HG02759 (cell line): ENCODE measurements at regions not wholly inside any gene's neighbourhood (a gene's known extent, or its start where the extent isn't known, plus 50 kb on each side); places are given as distances from the start of the nearest gene placed in this dataset.

Source experiments
- ATAC-seq: cut with Tn5 transposase; IDR thresholded peaks from one replicate; pipeline ENCODE4 v1.9.1; 2021; ENCODE audit warnings: mild to moderate bottlenecking, moderate library complexity; ENCODE audit not compliant: unreplicated experiment

GRCh38 chr10:105700218-105700617 is 1059.1 kb downstream of the SORCS3 start:
- ATAC-seq, result no peak

GRCh38 chr10:105699504-105699903 is 1058.4 kb downstream of the SORCS3 start:
- no peak for ATAC-seq

- no peak for ATAC-seq
Measured at GRCh38 chr10:105698592-105698991, 1057.5 kb downstream of the SORCS3 start.

GRCh38 chr10:105697290-105697780 is 1056.2 kb downstream of the SORCS3 start:
- ATAC-seq, result no peak

GRCh38 chr10:105691811-105692210 is 1050.7 kb downstream of the SORCS3 start:
- ATAC-seq, result no peak

- ATAC-seq, result no peak
Measured at GRCh38 chr10:105682911-105683310, 1041.8 kb downstream of the SORCS3 start.

- ATAC-seq, result no peak
Measured at GRCh38 chr10:105681051-105681450, 1040.0 kb downstream of the SORCS3 start.

- ATAC-seq, result no peak
Measured at GRCh38 chr10:105679781-105680180, 1038.7 kb downstream of the SORCS3 start.

GRCh38 chr10:105675333-105675732 is 1034.2 kb downstream of the SORCS3 start:
- no peak for ATAC-seq

- no peak for ATAC-seq
Measured at GRCh38 chr10:105674448-105674847, 1033.4 kb downstream of the SORCS3 start.

- ATAC-seq, result no peak
Measured at GRCh38 chr10:105658696-105659095, 1017.6 kb downstream of the SORCS3 start.

- ATAC-seq, result no peak
Measured at GRCh38 chr10:105656856-105657255, 1015.8 kb downstream of the SORCS3 start.

- no peak for ATAC-seq
Measured at GRCh38 chr10:105650306-105650705, 1009.2 kb downstream of the SORCS3 start.

- no peak for ATAC-seq
Measured at GRCh38 chr10:105647354-105647753, 1006.3 kb downstream of the SORCS3 start.

- ATAC-seq, result no peak
Measured at GRCh38 chr10:105644978-105645377, 1003.9 kb downstream of the SORCS3 start.

- no peak for ATAC-seq
Measured at GRCh38 chr10:105644559-105644958, 1003.5 kb downstream of the SORCS3 start.

- no peak for ATAC-seq
Measured at GRCh38 chr10:105644091-105644490, 1003.0 kb downstream of the SORCS3 start.

GRCh38 chr10:105643660-105644059 is 1002.6 kb downstream of the SORCS3 start:
- no peak for ATAC-seq

GRCh38 chr10:105634281-105634680 is 993.2 kb downstream of the SORCS3 start:
- ATAC-seq, result no peak

- no peak for ATAC-seq
Measured at GRCh38 chr10:105615715-105616365, 974.8 kb downstream of the SORCS3 start.

GRCh38 chr10:105611244-105611798 is 970.2 kb downstream of the SORCS3 start:
- ATAC-seq, result no peak

- ATAC-seq, result no peak
Measured at GRCh38 chr10:105609451-105609850, 968.4 kb downstream of the SORCS3 start.

GRCh38 chr10:105605918-105606317 is 964.8 kb downstream of the SORCS3 start:
- no peak for ATAC-seq
